NCI-H2196 (cell line): ENCODE measurements at regions not wholly inside any gene's neighbourhood (a gene's known extent, or its start where the extent isn't known, plus 50 kb on each side); places are given as distances from the start of the nearest gene placed in this dataset.
"Not testable (repeated sequence)": the region's sequence is repeated elsewhere in the genome, so short reads cannot be mapped to it uniquely, and the experiment has no call there.

ENCODE experiments used
- DNase-seq: peaks from one replicate; lab custom pipeline; 2025; ENCODE audit not compliant: unreplicated experiment; lab: John Stamatoyannopoulos, UW

DNA sequence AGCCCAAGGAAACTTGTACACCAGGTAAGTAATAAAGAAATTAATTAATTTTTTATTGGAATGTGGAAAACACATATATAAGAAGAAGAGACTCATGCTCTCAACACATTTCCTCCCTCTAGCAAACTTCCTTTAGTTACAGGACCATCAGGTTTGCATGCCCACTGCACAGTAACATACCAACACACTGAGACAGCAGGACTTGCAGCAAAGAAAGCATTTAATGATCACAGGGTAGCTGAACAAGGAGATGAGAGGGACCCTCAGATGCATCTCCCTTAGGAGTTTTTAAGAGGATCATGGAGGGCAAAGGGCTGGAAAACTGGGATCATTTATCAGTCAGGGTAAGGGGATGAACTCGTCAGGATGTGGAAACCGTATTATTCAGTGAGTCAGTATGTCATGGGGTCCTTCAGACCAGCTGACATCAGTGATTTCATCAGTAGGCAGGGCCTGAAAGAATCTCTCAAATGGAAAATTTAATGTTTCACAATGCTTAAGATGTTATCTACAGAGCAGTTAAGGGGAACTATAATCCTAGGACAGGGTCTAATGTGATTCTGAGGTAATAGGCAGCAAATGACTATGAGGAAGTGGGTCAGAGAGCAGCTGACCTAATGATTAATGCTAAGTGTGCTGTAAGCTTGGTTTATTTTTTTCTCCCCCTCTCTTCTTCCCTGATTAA is 193.8 kb upstream of the RND3 start:
- DNase-seq = no peak

GRCh38 chr2:150679456-150680120 is 192.1 kb upstream of the RND3 start:
- DNase-seq = no peak

GRCh38 chr2:150677551-150677950 is 190.1 kb upstream of the RND3 start:
- no peak for DNase-seq

DNA sequence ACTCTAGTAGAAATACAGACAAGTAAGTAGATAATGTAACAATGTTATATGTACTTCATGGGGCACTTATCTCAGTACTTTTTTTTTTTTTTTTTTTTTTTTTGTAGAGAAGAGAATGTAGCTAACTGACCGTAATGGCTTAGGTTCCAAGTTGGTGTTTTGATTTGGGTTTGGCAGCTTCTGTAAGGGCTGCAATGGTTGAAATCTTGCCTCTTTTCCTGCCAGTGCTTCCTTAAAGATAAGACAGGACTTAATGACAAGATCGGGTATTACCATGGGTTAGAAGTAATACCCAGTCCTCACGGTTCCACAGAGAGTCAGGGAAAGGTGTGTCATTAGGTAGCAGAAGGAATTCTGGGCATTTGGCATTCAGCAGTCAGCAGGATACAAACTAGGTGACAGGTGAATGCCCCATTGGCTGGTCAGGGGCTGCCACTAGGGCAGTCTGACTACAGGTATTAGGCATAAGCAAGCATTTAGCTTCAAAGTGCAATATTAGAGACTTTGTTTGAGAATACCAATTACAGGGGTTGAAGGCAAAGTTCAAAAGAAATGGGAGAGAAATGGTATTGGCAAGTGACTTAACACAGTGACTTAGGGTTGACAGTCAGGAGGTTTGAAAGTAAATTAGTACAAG is 189.4 kb upstream of the RND3 start:
- no peak for DNase-seq

GRCh38 chr2:150675807-150676206 is 188.3 kb upstream of the RND3 start:
- no peak for DNase-seq

GRCh38 chr2:150674283-150674682 is 186.8 kb upstream of the RND3 start:
- no peak for DNase-seq

DNA sequence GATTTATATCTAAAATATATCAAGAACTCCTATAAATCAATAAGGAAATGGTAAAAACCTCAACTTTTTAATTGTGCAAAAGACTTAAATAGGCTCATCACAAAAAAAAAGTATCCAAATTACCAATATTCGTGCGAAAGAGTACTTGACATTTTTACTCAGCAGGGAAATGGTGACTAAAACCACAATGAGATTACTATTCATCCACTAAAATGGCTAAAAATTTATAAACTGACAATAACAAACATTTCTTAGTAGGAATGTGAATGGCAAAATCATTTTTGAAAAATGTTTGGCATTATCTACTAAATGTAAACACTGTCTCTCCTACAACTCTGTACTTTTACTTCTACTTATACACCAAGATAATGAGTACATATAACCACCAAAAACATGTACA is 184.8 kb upstream of the RND3 start:
- DNase-seq = no peak

GRCh38 chr2:150669492-150669891 is 182.0 kb upstream of the RND3 start:
- no peak for DNase-seq

GRCh38 chr2:150667039-150667438 is 179.6 kb upstream of the RND3 start:
- DNase-seq = not testable (repeated sequence)

GRCh38 chr2:150663143-150663542 is 175.7 kb upstream of the RND3 start:
- DNase-seq = no peak

DNA sequence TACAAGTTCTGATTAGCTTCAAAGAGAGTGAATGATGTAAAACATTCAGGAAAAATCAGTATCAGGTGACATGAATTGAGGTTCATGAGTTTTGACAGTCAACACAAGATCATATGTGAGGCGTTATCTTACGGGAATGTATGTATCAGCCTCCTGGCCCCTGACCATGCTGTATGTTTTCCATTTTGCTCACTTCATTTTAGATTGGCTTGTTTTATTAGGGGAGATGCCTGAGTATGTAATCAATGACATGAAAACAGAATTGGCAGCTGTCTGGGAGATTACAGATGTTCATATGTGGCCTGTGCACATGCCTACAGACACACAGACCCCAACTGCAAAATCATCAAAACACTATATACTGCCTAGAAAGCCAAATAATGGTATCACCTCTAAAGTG is 168.5 kb upstream of the RND3 start:
- no peak for DNase-seq

- DNase-seq = no peak
Measured at GRCh38 chr2:150653351-150653750, 165.9 kb upstream of the RND3 start.

DNA sequence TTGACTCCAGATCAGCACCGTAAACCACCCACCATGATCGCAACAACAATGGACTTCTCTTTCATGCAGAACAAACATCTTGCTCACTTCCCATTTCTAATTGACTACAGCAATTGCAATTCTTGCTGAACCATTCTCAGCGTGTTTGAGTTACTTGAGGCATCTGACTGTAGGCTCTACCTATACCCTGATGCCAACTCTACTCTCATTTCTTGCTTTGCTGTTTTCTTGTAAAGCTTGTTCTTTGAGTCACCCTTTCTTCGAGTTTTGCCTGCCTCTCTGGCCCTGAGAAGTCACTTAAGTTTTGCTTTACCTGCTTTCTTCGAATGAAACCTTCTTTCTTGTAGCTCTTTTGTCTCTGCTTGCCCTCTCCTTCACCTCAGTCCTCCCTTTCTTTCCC is 160.5 kb upstream of the RND3 start:
- DNase-seq = no peak

GRCh38 chr2:150646746-150647145 is 159.3 kb upstream of the RND3 start:
- no peak for DNase-seq

DNA sequence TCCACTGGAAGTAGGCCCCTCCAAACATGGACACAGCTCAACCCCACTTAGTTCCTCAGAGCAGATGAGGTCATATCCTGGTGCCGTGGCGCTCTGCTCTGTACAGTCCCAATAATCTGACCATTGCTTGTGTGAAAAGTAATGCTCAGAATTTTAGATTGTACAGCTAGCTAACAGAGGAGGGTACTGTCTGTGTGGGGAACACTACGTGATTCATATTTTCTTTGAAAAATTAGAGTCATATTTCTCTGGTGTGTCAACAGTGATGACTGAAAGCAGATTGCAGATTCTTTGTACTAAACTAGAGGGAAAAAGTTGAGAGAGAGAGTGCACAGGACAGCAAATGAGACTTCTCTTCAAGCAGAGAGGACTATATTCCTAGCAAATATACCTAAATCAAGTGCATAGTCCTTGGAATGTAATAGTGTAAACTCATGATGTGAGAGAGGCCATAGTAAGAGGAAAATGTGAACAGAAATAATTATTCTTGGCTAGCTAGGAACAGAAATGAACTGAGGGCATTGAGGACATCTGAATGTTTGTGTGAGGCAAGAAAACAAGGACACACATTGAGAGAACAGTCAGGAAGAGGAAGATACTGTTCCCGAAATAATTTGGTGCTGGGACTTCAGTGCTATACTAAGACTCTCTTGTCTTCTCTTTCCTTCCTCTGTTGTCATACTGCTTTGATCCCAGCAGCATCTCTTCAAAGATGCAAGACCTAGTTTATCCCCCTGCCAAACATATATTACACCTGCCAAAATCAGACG is 157.0 kb upstream of the RND3 start:
- no peak for DNase-seq

DNA sequence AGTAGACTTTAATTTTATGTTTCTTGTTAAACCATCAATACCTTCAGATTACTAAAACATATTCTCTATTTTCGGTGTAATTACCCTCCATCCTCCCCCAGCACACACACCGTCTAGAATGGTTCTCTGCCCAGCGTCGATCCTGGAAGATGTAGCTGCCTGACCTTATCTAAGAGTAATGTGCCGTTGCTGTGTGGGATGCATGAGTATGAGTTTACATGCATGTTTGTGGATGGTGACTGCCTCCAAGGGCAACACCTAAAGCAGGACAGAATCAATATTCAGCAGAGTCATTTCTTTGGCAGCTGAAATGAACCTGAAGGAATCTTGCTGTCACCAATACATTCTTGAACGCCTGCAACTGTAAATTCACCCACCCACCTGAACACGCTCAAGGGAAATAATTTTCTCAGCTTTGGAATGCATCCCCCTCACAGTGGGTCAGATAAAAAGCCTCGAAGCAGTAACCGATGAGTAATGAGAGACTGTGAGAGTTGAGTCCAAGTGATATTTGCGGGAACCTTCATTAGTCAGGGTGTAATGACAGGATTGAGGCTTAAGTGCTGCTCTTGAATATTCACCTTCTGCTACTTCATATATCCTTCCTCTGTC is 155.8 kb upstream of the RND3 start:
- DNase-seq = no peak

DNA sequence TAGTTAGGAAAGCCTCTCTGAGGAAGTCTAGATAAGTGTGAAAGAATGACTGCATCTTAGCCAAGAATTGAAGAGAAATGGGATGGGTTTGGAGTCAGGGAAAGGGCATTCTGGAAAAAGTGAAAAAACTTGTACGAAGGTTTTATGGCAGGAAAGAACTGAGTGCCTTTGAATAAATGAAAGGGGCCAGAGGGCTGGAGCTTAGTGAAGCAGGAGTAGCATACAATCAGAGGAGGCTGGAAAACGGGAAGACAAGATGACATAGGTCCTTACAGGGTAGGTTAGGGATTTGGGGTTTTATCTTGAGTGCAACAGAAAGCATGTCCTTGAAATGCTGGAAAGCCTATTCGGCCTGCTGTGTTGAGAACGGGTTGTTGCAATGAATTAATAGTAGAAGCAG is 152.6 kb upstream of the RND3 start:
- no peak for DNase-seq

- no peak for DNase-seq
Measured at GRCh38 chr2:150639383-150639782, 151.9 kb upstream of the RND3 start.

- DNase-seq = no peak
Measured at GRCh38 chr2:150631236-150631821, 143.9 kb upstream of the RND3 start.

DNA sequence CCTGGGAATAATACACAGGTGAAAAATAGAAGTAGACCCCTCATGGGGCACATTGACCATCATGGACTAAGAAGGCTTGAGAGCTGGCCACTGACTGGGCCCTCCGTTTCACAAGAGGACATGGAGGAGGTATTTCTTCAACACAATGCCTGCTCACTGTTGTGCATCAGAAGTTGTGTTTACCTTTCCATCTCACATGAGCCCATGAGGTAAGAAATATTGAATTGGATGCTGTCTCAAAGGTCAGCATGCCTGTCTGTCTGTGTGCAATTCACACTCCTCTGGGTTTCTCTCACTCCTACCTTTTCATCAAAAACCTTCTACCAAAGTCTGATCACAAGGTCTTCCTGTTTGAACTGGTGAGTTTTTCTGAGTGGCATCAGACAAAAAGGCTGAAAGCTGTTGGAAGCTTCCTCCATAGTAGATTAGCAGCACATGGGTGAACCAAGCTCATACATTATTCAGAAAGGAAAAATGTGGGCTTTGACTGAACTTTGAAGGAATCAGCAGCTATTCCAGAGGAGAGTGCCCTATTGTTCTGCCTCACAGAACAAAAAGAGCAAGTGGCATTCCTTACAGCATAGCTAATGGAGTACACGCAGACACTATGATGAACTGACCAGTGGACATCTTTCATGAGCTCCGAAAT is 143.2 kb upstream of the RND3 start:
- DNase-seq = no peak
